ENCODE measurements at regions not wholly inside any gene's neighbourhood (a gene's known extent, or its start where the extent isn't known, plus 50 kb on each side); places are given as distances from the start of the nearest gene placed in this dataset.

- no peak for DNase-seq (ENCODE audit: extremely low read depth, insufficient read length)
- TF ChIP-seq, protein P1, sequence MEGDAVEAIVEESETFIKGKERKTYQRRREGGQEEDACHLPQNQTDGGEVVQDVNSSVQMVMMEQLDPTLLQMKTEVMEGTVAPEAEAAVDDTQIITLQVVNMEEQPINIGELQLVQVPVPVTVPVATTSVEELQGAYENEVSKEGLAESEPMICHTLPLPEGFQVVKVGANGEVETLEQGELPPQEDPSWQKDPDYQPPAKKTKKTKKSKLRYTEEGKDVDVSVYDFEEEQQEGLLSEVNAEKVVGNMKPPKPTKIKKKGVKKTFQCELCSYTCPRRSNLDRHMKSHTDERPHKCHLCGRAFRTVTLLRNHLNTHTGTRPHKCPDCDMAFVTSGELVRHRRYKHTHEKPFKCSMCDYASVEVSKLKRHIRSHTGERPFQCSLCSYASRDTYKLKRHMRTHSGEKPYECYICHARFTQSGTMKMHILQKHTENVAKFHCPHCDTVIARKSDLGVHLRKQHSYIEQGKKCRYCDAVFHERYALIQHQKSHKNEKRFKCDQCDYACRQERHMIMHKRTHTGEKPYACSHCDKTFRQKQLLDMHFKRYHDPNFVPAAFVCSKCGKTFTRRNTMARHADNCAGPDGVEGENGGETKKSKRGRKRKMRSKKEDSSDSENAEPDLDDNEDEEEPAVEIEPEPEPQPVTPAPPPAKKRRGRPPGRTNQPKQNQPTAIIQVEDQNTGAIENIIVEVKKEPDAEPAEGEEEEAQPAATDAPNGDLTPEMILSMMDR (IDR thresholded peaks at IDR 0.05; ENCODE audit: insufficient read depth, low read length, poor library complexity, severe bottlenecking), result no peak
- Histone ChIP-seq H3K36me3 (ENCODE audit: control insufficient read depth, insufficient read depth, low read length) (no peaks in the 10 kb centered on the region), H3K27me3 (replicated peaks; ENCODE audit: control insufficient read depth, insufficient read depth, low read length) (no peaks in the 10 kb centered on the region; the same call in 1 of the 2 replicates), H3K4me3 (replicated peaks; ENCODE audit: low read depth, low read length) (no peak overlapping the region)
Observed at GRCh38 chr7:49513911-49514310, 259.5 kb upstream of the VWC2 start.

- no peak overlapping the region for H3K4me3 ChIP-seq (replicated peaks; ENCODE audit: low read depth, low read length)
- no peak for DNase-seq (ENCODE audit: extremely low read depth, insufficient read length)
- H3K36me3 ChIP-seq (ENCODE audit: control insufficient read depth, insufficient read depth, low read length), result no peaks in the 10 kb centered on the region
- TF ChIP-seq, protein P1 (IDR thresholded peaks at IDR 0.05; ENCODE audit: insufficient read depth, low read length, poor library complexity, severe bottlenecking), result no peak
- H3K27me3 ChIP-seq (replicated peaks; ENCODE audit: control insufficient read depth, insufficient read depth, low read length), result no peaks in the 10 kb centered on the region
Observed at GRCh38 chr7:49520951-49521350, 252.5 kb upstream of the VWC2 start.

DNA sequence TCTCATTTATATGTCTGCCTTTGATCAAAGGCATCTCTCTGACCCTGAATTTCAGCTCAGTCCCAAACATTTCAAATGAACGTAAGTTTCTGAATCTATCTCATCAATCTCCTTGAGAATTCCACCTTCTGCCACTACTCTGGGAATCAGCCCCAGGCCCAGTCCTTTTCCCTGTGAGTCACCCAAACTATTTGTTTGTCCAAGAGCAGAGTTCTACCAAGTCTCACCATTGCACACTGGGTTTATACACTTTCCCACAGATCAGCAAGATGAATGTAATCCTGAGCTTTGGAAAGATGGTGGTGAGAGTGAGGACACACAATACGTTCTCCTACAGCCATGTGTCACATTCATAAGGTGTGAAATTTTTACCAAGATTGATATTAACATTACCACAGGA is 251.3 kb upstream of the VWC2 start:
- Histone ChIP-seq H3K4me3 (replicated peaks; ENCODE audit: low read depth, low read length) (no peak overlapping the region), H3K36me3 (ENCODE audit: control insufficient read depth, insufficient read depth, low read length) (no peaks in the 10 kb centered on the region), H3K27me3 (replicated peaks; ENCODE audit: control insufficient read depth, insufficient read depth, low read length) (no peaks in the 10 kb centered on the region)
- DNase-seq (ENCODE audit: extremely low read depth, insufficient read length), result no peak
- TF ChIP-seq, protein P1 (IDR thresholded peaks at IDR 0.05; ENCODE audit: insufficient read depth, low read length, poor library complexity, severe bottlenecking), result no peak

- TF ChIP-seq, protein P1 (IDR thresholded peaks at IDR 0.05; ENCODE audit: insufficient read depth, low read length, poor library complexity, severe bottlenecking), result no peak
- Histone ChIP-seq H3K36me3 (ENCODE audit: control insufficient read depth, insufficient read depth, low read length) (no peaks in the 10 kb centered on the region), H3K4me3 (replicated peaks; ENCODE audit: low read depth, low read length) (no peak overlapping the region), H3K27me3 (replicated peaks; ENCODE audit: control insufficient read depth, insufficient read depth, low read length) (no peaks in the 10 kb centered on the region)
- DNase-seq (ENCODE audit: extremely low read depth, insufficient read length), result no peak
Observed at GRCh38 chr7:49523870-49524269, 249.6 kb upstream of the VWC2 start.

- H3K36me3 ChIP-seq (ENCODE audit: control insufficient read depth, insufficient read depth, low read length), result no peaks in the 10 kb centered on the region
- H3K4me3 ChIP-seq (replicated peaks; ENCODE audit: low read depth, low read length), result no peak overlapping the region
- TF ChIP-seq, protein P1 (IDR thresholded peaks at IDR 0.05; ENCODE audit: insufficient read depth, low read length, poor library complexity, severe bottlenecking), result no peak
- no peaks in the 10 kb centered on the region for H3K27me3 ChIP-seq (replicated peaks; ENCODE audit: control insufficient read depth, insufficient read depth, low read length)
- no peak for DNase-seq (ENCODE audit: extremely low read depth, insufficient read length)
Observed at GRCh38 chr7:49527182-49527581, 246.3 kb upstream of the VWC2 start.

DNA sequence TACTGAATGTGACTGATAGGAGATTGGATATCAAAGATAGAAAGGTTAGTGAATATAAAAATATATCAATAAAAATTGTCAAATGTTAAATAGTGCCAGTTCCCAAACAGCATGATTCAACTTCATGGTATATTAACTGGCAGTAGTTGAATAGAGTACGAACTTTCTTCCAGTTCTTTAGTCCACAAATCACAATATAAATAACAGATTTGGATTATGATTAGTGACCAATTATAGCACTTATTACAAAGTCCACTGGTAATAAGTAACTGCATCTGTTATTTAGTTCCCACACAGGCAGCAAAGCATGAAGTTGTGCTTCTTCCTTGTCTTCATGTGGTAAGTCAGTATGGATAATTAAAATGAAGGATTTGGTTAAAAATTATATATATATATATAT is 243.0 kb upstream of the VWC2 start:
- DNase-seq (ENCODE audit: extremely low read depth, insufficient read length), result no peak
- TF ChIP-seq, protein P1 (IDR thresholded peaks at IDR 0.05; ENCODE audit: insufficient read depth, low read length, poor library complexity, severe bottlenecking), result no peak

More for the DNA sequence above, 243.0 kb upstream of the VWC2 start:
- Histone ChIP-seq H3K27me3 (replicated peaks; ENCODE audit: control insufficient read depth, insufficient read depth, low read length) (no peaks in the 10 kb centered on the region), H3K36me3 (ENCODE audit: control insufficient read depth, insufficient read depth, low read length) (no peaks in the 10 kb centered on the region), H3K4me3 (replicated peaks; ENCODE audit: low read depth, low read length) (no peak overlapping the region)
